ENCODE measurements at regions not wholly inside any gene's neighbourhood (a gene's known extent, or its start where the extent isn't known, plus 50 kb on each side); places are given as distances from the start of the nearest gene placed in this dataset.
A peak's percentile ranks its signal among the peaks of the same experiment; 100 is the strongest.

DNA sequence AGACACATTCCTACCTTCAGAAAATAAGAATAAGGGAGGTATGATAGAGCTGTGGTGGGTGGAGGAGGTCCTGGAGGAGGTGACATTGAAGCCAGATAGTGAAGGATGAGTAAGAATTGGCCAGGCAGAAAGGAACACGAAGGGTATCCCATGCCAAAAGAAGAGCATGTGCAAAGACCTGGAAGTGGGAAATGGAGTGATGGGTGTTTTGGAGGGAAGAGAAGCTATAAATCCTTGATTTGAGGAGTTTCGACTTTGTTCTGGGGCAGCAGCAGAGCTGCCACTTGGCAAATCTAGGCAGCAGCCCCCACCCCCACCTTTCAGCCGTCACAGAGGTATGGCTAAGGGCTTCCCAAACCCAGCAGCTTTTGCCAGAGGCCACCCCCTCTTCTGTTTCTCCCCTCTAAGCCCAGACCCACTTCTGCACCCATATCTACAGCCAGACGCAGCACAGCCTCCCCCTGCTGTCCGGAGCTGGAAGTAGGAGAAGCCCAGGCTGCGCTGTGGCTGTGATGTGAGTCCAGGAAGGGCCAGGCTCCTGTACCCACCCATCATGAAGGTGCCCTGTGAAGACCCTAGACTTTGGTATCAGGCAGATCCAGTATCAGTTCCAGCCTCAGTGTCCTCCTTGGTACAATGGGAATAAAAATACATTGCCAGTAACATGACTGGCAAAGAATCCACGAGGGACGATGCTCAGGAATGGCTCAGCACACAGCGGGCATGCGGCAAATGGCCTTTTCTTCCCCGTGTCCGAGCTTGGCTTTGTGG is 188.7 kb upstream of the LINGO1 start:
- 0 out of 2 replicates have a peak overlapping the region, but pooled peaks have one; percentile 15 for H2BK20ac ChIP-seq (ENCODE audit: low read length)
- H4K8ac ChIP-seq (ENCODE audit: extremely low read depth, insufficient read depth, low read length) = no peak overlapping the region
- H2BK120ac ChIP-seq (replicated peaks; ENCODE audit: low read depth, low read length) = no peak overlapping the region
- H2BK5ac ChIP-seq (ENCODE audit: low read depth, low read length) = no peak overlapping the region
- H3K79me1 ChIP-seq (ENCODE audit: low read depth, low read length) = no peaks in the 10 kb centered on the region
- H3K27me3 ChIP-seq (replicated peaks in 1 of 4; ENCODE audit: control insufficient read depth in 3 of 4, extremely low read depth in 1 of 4, insufficient read depth in 3 of 4, low read length in 3 of 4) = peaks cover 23 to 42% (median 39%) of the 10 kb centered on the region in 4 experiments
- peak; percentile 85 for FAIRE-seq
- H3K9me3 ChIP-seq (ENCODE audit: insufficient read depth in 2 of 2, low read depth in 1 of 2, low read length in 1 of 2) = no peaks in the 10 kb centered on the region
- TF ChIP-seq CEBPB (IDR thresholded peaks at IDR 0.05; ENCODE audit: low read depth, low read length) (no peak), CTCF (IDR thresholded peaks at IDR 0.05; ENCODE audit: control extremely low read depth in 1 of 3, insufficient read depth in 1 of 3, low read depth in 1 of 3, low read length in 3 of 3) (peak; percentile 94 to 98 (median 95)), RAD21 (IDR thresholded peaks at IDR 0.05 in 1 of 2, conservative IDR thresholded peaks at IDR 0.05 in 1 of 2; ENCODE audit: low read depth in 2 of 2, low read length in 2 of 2) (peak; percentile 92 to 96), BRCA1 (IDR thresholded peaks at IDR 0.05; ENCODE audit: low read depth, low read length) (no peak), GABPA (IDR thresholded peaks at IDR 0.05; ENCODE audit: borderline replicate concordance, insufficient read depth, low read length) (0 out of 2 replicates have a peak, but pooled peaks have one; percentile 55), TBP (IDR thresholded peaks at IDR 0.05; ENCODE audit: low read depth, low read length) (no peak), YY1 (IDR thresholded peaks at IDR 0.05; ENCODE audit: low read depth, low read length) (0 out of 2 replicates have a peak, but pooled peaks have one; percentile 8)
- peaks cover 14% of the 10 kb centered on the region; the same call in 1 of the 2 replicates for H3K23me2 ChIP-seq (ENCODE audit: low read depth, low read length)
- H3K79me2 ChIP-seq (ENCODE audit: control insufficient read depth in 1 of 2, insufficient read depth in 2 of 2, low read length in 2 of 2) = no peaks in the 10 kb centered on the region
- H2BK15ac ChIP-seq (ENCODE audit: low read length) = peak overlapping the region; percentile 36; the same call in 1 of the 2 replicates
- no peak overlapping the region for H3K56ac ChIP-seq (replicated peaks; ENCODE audit: insufficient read length, low read depth, low read length)
- H2BK12ac ChIP-seq (ENCODE audit: low read depth, low read length) = 0 out of 2 replicates have a peak overlapping the region, but pooled peaks have one; percentile 53
- H3K14ac ChIP-seq (ENCODE audit: insufficient read length) = no peak overlapping the region
- no peak overlapping the region for H3K4ac ChIP-seq (replicated peaks; ENCODE audit: insufficient read length, low read depth, low read length)
- peaks cover 0 to 18% (median 11%) of the 10 kb centered on the region in 4 experiments; a peak in 6 of 7 replicates for H3K4me1 ChIP-seq (replicated peaks in 1 of 4; ENCODE audit: control insufficient read depth in 3 of 4, insufficient read depth in 4 of 4, low read length in 3 of 4)
- H3K23ac ChIP-seq (ENCODE audit: insufficient read length) = no peak overlapping the region
- H2AK5ac ChIP-seq (ENCODE audit: low read depth, low read length) = no peak overlapping the region
- no peak overlapping the region for H4K91ac ChIP-seq (replicated peaks; ENCODE audit: insufficient read length, low read length)
- no peaks in the 10 kb centered on the region for H3K36me3 ChIP-seq (ENCODE audit: control insufficient read depth in 2 of 4, insufficient read depth in 4 of 4, low read length in 3 of 4)
- no peak overlapping the region for H3K27ac ChIP-seq (ENCODE audit: low read depth, low read length)
- peak; percentile 41 to 87 for DNase-seq (ENCODE audit: low read depth in 1 of 2, low spot score in 2 of 2)
- POLR2A ChIA-PET (ENCODE audit: partially characterized antibody) = interaction anchor here (1.0 to 2.9 kb wide), 4 partner anchors 11 to 187 kb away, joined by 3 to 21 read pairs (median 4); no protein-coding TSS in a partner anchor
- no peaks in the 10 kb centered on the region for H4K20me1 ChIP-seq (replicated peaks in 1 of 2; ENCODE audit: control insufficient read depth in 1 of 2, insufficient read depth in 2 of 2, low read length in 2 of 2)
- no peak overlapping the region for H3K18ac ChIP-seq (ENCODE audit: extremely low read depth, low read length)
- WGBS, 2 experiments (ENCODE audit: extremely low coverage in 1 of 2, insufficient coverage in 1 of 2, insufficient read length in 1 of 2, insufficient replicate concordance in 2 of 2, low coverage in 1 of 2, low lambda C conversion rate in 2 of 2, missing lambda C conversion rate in 1 of 2) = 56% methylated on average over 12 of the region's 12 CpGs; no CpG with 5 or more reads in 1 of the 2 experiments
- no peak overlapping the region for H3K9ac ChIP-seq (replicated peaks in 1 of 4; ENCODE audit: extremely low read depth in 1 of 4, low read depth in 3 of 4, low read length in 3 of 4)
- no peak overlapping the region for H3K4me3 ChIP-seq (ENCODE audit: extremely low read depth in 1 of 4, insufficient read depth in 2 of 4, low read depth in 3 of 4, low read length in 4 of 4)
- H2AFZ ChIP-seq (ENCODE audit: low read length) = no peak overlapping the region
- CTCF ChIA-PET (ENCODE audit: partially characterized antibody) = interaction anchor here (0.6 to 3.8 kb wide), 81 partner anchors 9 to 815 kb away, joined by 3 to 158 read pairs (median 7); partner anchors contain the start of gene LINGO1
- no peak overlapping the region for H4K5ac ChIP-seq (ENCODE audit: insufficient read length, low read depth, low read length)
- no peak overlapping the region for H3K4me2 ChIP-seq (ENCODE audit: insufficient read depth in 1 of 2, low read depth in 2 of 2, low read length in 2 of 2)

All from H1 (cell line).